ENCODE measurements at regions not wholly inside any gene's neighbourhood (a gene's known extent, or its start where the extent isn't known, plus 50 kb on each side); places are given as distances from the start of the nearest gene placed in this dataset.

DNA sequence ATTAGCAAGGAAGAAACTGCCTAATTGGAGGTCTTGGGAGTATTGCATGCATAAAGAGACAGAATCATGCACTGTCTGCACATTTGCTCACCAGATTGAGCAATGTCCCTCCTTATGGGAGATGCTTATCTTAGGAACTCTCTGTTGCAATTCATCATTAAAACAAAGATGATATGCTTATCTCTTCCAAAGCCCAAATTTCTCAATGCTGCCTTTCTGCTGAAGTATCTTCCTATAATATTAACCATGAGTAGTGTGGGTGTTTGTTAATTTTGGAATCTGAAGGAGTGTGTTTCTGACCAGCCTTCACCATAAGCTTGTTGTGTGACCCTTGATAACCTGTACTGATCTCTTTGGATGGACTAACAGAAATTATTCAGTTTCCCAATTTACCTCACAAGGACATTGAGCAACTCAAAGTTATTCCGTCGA is 1257.6 kb upstream of the FLRT2 start:
- ATAC-seq (no peak), DNase-seq (no peak)
- Histone ChIP-seq H3K4me1 (no peaks in the 10 kb centered on the region), H3K4me3 (no peak overlapping the region), H3K36me3 (no peaks in the 10 kb centered on the region), H3K27ac (no peak overlapping the region), H3K27me3 (ENCODE audit: low read depth) (no peaks in the 10 kb centered on the region), H3K9me3 (no peaks in the 10 kb centered on the region)
- TF ChIP-seq, protein P1, sequence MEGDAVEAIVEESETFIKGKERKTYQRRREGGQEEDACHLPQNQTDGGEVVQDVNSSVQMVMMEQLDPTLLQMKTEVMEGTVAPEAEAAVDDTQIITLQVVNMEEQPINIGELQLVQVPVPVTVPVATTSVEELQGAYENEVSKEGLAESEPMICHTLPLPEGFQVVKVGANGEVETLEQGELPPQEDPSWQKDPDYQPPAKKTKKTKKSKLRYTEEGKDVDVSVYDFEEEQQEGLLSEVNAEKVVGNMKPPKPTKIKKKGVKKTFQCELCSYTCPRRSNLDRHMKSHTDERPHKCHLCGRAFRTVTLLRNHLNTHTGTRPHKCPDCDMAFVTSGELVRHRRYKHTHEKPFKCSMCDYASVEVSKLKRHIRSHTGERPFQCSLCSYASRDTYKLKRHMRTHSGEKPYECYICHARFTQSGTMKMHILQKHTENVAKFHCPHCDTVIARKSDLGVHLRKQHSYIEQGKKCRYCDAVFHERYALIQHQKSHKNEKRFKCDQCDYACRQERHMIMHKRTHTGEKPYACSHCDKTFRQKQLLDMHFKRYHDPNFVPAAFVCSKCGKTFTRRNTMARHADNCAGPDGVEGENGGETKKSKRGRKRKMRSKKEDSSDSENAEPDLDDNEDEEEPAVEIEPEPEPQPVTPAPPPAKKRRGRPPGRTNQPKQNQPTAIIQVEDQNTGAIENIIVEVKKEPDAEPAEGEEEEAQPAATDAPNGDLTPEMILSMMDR (IDR thresholded peaks at IDR 0.05): no peak
- intact Hi-C loops (cut with DNase I): no loop called here

DNA sequence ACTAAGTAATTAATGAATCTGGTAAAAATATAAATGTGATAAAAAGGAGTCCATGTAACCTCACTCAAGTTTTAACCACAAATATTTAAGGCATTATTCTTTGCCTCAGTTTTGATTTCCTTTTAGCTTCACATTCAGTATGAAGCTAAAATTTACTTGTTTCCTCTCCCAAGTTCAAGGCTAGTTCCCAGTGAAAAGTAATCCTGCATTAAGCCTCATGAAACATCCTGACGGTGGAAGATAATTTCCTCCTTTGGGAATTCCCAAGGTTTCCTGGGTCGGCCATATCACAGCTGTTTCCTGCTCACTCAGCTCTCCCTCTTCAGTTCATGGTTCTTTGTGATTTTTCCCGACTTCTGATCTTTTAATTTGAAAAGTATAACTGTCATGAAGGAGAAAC is 1256.8 kb upstream of the FLRT2 start:
- Histone ChIP-seq H3K27ac (no peak overlapping the region), H3K4me3 (no peak overlapping the region), H3K9me3 (no peaks in the 10 kb centered on the region), H3K27me3 (ENCODE audit: low read depth) (no peaks in the 10 kb centered on the region), H3K4me1 (no peaks in the 10 kb centered on the region), H3K36me3 (no peaks in the 10 kb centered on the region)
- DNase-seq (no peak), ATAC-seq (no peak)
- TF ChIP-seq, protein P1 (IDR thresholded peaks at IDR 0.05): no peak
- intact Hi-C loops (cut with DNase I): no loop called here

DNA sequence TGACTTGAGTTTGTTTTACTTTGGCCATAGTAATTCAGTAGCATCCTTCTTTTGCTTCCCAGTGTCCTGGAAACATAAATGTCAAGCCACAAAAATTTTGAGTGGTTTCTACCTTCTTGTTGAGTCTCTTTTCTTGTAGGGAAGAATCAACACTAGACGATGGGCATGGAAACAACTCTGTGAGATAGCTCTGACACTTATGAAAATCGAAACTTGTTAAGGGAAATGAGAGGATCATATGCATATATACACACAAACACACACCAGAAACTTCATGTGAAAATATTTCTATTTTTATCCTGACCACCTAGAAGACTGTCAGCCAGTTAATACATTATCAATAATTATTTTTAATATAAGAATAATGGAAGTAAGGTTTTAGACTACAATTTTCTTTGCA is 1247.3 kb upstream of the FLRT2 start:
- Histone ChIP-seq H3K4me3 (no peak overlapping the region), H3K9me3 (no peaks in the 10 kb centered on the region), H3K36me3 (no peaks in the 10 kb centered on the region), H3K27me3 (ENCODE audit: low read depth) (no peaks in the 10 kb centered on the region), H3K4me1 (no peaks in the 10 kb centered on the region), H3K27ac (no peak overlapping the region)
- DNase-seq (no peak), ATAC-seq (no peak)
- intact Hi-C loops (cut with DNase I): no loop called here
- TF ChIP-seq, protein P1 (IDR thresholded peaks at IDR 0.05): no peak

DNA sequence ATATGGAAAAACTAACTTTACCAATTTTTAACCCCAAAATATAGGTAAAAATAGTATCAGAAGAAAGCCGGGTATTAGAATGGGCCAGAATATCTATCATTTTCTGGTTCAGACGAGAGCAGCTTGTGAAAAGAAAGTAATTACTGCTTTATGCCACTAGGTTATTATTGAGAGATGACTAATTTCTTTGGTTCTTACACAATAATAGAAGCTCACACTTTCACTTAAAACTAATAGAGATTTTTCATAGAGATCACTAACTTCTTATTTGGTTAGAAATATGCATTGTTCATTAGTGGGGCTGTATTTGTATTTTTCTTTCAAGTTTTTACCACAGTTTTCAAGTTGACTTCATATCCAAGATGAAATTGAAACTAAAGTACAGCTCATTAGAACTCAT is 1241.2 kb upstream of the FLRT2 start:
- no peak for DNase-seq
- Histone ChIP-seq H3K27me3 (ENCODE audit: low read depth) (no peaks in the 10 kb centered on the region), H3K36me3 (no peaks in the 10 kb centered on the region), H3K4me1 (no peaks in the 10 kb centered on the region), H3K9me3 (no peaks in the 10 kb centered on the region), H3K4me3 (no peak overlapping the region), H3K27ac (no peak overlapping the region)
- TF ChIP-seq, protein P1 (IDR thresholded peaks at IDR 0.05): no peak
- no peak for ATAC-seq
- intact Hi-C loops (cut with DNase I): no loop called here

DNA sequence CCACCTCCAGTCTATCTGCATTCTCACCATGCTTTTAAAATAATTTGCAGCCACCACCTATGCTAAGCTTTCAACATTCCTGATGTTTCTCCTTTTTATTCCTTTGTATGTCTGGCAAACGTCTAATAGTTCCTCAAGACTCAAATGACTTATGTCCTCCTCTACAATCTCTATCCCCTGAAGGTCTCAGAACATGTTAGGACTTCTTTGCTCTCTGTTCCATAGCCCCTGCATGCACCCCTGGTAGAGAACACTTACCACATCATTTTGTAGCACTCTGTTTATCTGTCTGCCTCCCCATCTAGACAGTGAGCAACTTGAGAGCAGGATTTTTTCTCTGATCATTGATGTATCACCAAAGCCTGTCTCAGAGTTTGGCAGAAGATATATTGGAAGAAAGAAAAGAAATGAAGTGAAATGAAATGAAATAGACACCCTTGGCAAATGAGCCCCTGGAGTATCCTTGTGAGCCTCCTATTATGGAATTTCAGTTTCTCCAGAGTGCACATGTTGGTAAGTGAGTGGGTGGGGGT is 1231.2 kb upstream of the FLRT2 start:
- Histone ChIP-seq H3K27me3 (ENCODE audit: low read depth) (no peaks in the 10 kb centered on the region), H3K36me3 (no peaks in the 10 kb centered on the region), H3K4me3 (no peak overlapping the region), H3K9me3 (no peaks in the 10 kb centered on the region), H3K27ac (no peak overlapping the region), H3K4me1 (no peaks in the 10 kb centered on the region)
- intact Hi-C loops (cut with DNase I): no loop called here
- TF ChIP-seq, protein P1 (IDR thresholded peaks at IDR 0.05): no peak
- ATAC-seq (no peak), DNase-seq (no peak)

DNA sequence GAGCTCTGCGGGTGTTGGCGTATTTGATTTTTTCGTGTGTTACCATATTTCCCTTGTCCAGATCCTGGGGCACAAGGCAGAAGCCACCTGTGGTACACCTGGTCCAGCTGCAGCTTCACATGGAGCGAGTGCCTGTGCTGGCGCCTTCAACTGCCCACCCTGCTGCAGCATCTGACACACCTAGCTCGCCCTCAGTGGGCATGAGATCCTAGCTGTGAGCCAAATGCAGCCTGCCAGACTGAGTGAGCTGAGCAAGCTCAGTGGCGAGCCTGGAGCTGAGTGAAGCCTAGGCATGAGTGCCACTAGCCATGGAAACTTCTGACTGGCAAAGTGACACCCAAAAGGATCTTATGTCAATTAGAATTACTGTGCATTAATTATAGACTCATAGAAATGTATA is 1226.8 kb upstream of the FLRT2 start:
- DNase-seq (no peak), ATAC-seq (no peak)
- H3K36me3 ChIP-seq: no peaks in the 10 kb centered on the region

More for the DNA sequence above, 1226.8 kb upstream of the FLRT2 start:
- Histone ChIP-seq H3K27me3 (ENCODE audit: low read depth) (no peaks in the 10 kb centered on the region), H3K4me1 (no peaks in the 10 kb centered on the region), H3K4me3 (no peak overlapping the region), H3K27ac (no peak overlapping the region), H3K9me3 (peaks cover 9% of the 10 kb centered on the region)
- intact Hi-C loops (cut with DNase I): no loop called here
- TF ChIP-seq, protein P1 (IDR thresholded peaks at IDR 0.05): no peak
